ENCODE measurements at regions not wholly inside any gene's neighbourhood (a gene's known extent, or its start where the extent isn't known, plus 50 kb on each side); places are given as distances from the start of the nearest gene placed in this dataset.

DNA sequence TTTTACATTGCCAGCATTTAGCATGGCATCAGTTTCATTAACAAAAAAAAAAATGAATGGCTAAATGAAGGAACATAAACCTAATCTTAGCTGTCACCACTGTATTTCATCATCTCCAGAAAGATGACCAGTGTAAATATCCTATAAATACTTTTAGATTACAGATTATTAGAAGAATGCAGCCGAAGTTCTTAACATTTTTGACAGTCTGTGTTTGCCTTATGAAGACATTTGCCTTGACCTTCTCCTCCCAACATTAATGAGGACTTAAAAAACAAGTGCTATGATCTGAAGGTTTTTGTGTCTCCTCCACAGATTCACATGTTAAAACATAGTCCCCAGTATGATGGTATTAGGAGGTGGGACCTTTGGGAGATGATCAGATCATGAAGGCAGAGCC is 253.0 kb downstream of the SNAPC1 start:
- no peak for DNase-seq (ENCODE audit: low read depth)

- no peak for DNase-seq (ENCODE audit: low read depth)
Observed at GRCh38 chr14:62015945-62016344, 253.7 kb downstream of the SNAPC1 start.

- DNase-seq (ENCODE audit: low read depth), result no peak
Observed at GRCh38 chr14:62017651-62018230, 255.5 kb downstream of the SNAPC1 start.

DNA sequence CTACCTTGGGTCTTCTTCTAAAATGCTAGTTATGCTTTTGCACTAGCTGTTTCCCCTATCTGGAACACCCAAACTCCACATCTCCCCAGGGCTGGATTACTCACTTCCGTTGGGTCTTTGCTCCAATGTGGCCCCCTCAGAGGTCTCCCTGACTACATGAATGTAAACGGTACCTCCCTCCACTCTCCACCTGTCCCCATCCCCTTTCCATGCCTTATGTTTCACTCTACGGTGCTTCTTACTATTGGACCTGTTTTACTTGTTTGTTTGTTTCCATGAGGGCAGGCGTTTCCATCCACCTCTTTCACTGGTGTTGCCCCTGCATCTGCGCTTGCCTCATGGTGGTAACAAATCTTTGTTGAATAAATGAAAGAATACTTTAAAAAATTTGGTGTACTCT is 256.4 kb downstream of the SNAPC1 start:
- no peak for DNase-seq (ENCODE audit: low read depth)

GRCh38 chr14:62027958-62028357 is 265.7 kb downstream of the SNAPC1 start:
- DNase-seq (ENCODE audit: low read depth), result no peak

GRCh38 chr14:62029569-62029924 is 267.3 kb downstream of the SNAPC1 start:
- no peak for DNase-seq (ENCODE audit: low read depth)

DNA sequence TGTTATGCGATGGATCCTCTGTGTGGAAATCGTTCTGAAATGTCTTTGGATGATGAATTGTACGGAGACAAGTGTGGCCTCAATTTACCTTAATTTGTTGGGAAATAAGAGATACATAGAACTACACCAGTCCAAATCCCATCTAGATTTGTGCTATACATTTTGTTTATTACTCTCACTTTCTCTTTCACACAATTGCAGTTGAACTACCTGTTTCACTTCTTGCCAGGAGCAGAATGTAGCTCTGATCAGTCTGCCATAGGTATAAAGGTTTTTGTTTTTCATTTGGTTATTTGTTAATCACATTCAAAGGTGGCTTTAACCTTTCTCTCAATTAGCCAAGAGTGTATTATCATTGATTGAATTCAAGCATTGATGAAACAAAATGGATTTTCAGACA is 268.2 kb downstream of the SNAPC1 start:
- DNase-seq (ENCODE audit: low read depth), result no peak

- DNase-seq (ENCODE audit: low read depth), result no peak
Observed at GRCh38 chr14:62031504-62031903, 269.3 kb downstream of the SNAPC1 start.

- DNase-seq (ENCODE audit: low read depth), result no peak
Observed at GRCh38 chr14:62053188-62053587, 291.0 kb downstream of the SNAPC1 start.

DNA sequence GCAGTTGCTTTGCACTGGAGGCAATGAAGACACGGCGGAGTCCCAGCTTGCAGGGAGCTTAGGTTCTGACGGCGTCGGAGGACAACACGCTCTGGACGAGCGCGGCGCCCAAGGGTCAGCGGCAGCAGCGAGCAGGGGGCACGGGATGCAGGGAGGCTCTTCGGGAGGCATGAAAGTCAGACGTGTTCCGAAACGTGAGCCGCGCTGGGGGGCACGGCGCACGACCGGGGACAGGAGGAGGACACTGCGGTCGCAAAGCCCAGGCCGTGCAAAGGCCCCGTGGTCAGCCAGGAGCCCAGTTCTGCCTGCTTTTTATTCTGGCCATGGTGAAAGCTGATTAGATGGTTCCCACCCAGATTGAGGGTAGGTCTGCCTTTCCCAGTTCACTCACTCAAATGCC is 294.6 kb downstream of the SNAPC1 start:
- no peak for DNase-seq (ENCODE audit: low read depth)

GRCh38 chr14:62062645-62063044 is 300.4 kb downstream of the SNAPC1 start:
- no peak for DNase-seq (ENCODE audit: low read depth)

GRCh38 chr14:62064751-62065323 is 302.6 kb downstream of the SNAPC1 start:
- DNase-seq (ENCODE audit: low read depth), result no peak

GRCh38 chr14:62066304-62066703 is 304.1 kb downstream of the SNAPC1 start:
- no peak for DNase-seq (ENCODE audit: low read depth)

GRCh38 chr14:62071039-62071438 is 308.8 kb downstream of the SNAPC1 start:
- no peak for DNase-seq (ENCODE audit: low read depth)

GRCh38 chr14:62076368-62076767 is 314.1 kb downstream of the SNAPC1 start:
- no peak for DNase-seq (ENCODE audit: low read depth)

DNA sequence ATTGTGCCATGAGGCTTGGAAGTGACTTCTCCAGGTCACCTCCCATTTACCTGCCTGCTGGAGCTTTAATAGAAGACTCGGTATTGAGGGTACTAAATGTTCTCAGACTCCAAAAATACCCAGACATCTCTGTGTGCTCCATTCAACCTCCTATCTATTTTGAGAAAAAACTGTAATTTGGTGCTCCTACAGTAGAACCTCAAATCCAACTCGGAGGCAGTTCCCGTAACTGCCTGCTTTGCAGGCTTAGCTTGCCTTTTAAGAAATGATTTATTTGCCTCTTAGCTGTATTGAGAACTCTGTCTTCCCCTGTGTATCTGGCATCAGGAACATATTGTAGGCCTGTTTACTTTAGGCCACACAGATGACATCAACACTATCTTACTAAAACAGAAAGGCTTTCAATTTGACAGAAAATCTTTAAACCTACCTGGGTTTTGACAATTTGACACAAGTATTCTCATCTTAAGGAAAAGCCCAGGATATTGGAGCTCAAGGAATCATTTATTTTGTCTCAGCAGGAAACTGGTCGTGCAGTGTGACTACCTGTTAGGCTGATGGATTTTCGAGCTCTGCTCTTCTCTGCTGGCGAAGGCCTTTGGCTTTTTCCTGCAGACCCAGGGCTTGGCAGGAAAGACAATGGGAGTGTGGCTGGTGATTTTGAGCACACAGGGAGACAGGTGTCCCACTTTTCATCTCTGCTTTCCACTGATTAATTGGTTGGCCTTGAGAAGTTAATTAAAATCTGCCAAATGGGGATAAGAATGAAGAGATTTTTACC is 314.8 kb downstream of the SNAPC1 start:
- no peak for DNase-seq (ENCODE audit: low read depth)

- no peak for DNase-seq (ENCODE audit: low read depth)
Observed at GRCh38 chr14:62077676-62078261, 315.5 kb downstream of the SNAPC1 start.

GRCh38 chr14:62079038-62079437 is 316.8 kb downstream of the SNAPC1 start:
- DNase-seq (ENCODE audit: low read depth), result no peak

DNA sequence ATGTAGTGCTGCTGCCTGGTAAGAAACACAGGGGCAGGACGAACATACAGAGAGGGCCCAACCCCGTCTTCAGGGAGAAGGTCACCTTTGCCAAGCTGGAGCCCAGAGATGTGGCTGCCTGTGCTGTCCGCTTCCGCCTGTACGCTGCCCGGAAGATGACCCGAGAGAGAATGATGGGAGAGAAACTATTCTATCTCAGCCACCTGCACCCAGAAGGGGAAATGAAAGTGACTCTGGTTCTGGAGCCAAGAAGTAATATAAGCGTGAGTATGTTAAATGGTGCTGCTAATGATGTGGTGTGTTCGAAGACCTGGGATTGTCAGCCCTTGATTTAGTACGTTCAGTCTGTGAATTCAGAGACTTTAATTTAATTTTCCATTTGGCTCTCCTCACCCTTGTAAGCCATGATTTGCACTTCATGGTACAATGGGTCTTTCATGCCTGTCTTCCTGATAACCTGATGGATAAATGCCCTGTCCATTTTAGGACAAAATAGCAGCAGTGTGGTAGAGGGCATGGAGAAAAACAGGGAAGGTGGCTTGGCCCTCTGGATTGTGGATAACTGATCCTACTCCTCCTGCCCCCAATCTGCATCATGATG is 318.9 kb downstream of the SNAPC1 start:
- DNase-seq (ENCODE audit: low read depth), result no peak

- no peak for DNase-seq (ENCODE audit: low read depth)
Observed at GRCh38 chr14:62081951-62082350, 319.7 kb downstream of the SNAPC1 start.

DNA sequence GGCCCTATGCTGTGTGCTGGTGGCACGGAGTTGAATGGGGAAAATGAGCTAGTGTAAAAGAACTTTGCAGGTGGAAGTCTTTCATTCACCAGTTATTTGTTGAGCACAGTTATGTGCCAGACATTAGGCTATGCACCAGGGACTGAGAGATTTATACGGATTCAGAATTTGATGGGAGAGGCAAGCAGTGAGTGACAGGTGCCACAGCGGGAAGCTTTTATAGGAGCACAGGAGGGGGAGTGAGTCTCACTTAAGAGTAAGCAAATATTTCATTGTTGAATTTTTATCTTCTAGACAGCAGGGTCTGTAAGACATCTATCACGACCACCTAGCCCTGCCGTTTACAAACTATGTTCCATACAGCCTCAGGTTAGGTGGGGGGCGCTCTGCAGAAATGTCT is 320.6 kb downstream of the SNAPC1 start:
- no peak for DNase-seq (ENCODE audit: low read depth)

DNA sequence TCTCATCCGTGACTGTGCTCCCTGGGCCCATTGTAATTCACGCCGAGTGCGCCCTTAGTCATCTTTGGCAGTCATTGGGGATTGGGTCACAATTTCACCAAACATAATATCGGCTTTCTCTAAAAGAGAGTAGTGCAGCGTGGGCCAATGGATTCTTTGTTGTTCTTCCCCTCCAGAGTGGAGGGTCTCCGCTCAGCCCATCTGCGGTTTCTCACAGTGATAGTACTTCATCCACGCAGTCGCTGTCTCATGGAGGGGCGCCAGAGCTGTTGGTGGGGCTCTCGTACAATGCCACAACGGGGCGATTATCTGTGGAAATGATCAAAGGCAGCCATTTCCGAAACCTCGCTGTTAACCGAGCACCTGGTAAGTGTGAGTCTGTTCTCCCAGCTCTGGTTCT is 321.8 kb downstream of the SNAPC1 start:
- DNase-seq (ENCODE audit: low read depth), result no peak

DNA sequence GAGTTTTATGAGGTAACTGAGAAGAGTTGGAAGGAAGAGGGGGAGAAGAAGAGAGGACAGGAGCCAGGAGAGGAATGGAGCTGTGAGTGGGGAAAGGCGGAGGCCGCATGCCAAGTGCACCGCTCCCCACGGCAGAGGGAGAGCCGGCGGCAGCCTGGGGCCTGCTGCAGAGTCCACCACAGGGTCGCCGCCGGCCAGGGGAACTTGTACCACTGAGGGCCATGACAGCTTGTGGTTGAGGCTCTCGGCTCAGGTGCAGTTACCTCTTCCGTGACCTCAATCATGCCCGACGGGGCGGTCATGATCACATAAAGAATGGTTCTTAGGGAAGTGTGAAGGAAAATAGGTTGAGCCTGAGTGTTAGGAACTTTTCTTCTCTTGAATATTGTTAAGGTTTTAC is 325.0 kb downstream of the SNAPC1 start:
- DNase-seq (ENCODE audit: low read depth), result no peak

Data from T follicular helper cell (primary cell).